Superior temporal gyrus (tissue), 1 donor: ENCODE measurements at regions not wholly inside any gene's neighbourhood (a gene's known extent, or its start where the extent isn't known, plus 50 kb on each side); places are given as distances from the start of the nearest gene placed in this dataset.
"Not testable (repeated sequence)": the region's sequence is repeated elsewhere in the genome, so short reads cannot be mapped to it uniquely, and the experiment has no call there.

Experiments
- DNase-seq: peaks from one replicate; pipeline ENCODE4 v3.0.0-alpha.2; 2016; ENCODE audit errors: extremely low spot score

DNA sequence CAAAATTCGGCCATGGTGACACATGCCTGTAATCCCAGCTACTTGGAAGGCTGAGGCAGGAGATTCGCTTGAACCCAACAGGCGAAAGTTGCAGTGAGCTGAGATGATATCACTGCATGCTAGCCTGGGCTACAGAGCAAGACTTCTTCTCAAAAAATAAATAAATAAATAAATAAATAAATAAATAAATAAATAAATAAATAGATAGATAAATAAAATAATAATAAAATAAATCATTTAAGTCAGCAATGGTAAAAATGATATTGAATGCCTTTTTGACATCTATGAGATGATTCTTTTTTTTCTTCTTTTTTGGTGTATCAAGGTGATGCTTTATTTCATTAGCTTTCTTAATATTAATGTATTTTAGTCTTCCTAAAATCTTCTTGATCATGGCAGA, 221.7 kb upstream of the RXFP2 start:
- DNase-seq, result no peak

- DNase-seq, result no peak
Observed at GRCh38 chr13:31518645-31519044, 220.7 kb upstream of the RXFP2 start.

- DNase-seq, result no peak
Observed at GRCh38 chr13:31521435-31521834, 217.9 kb upstream of the RXFP2 start.

GRCh38 chr13:31522396-31522795, 216.9 kb upstream of the RXFP2 start:
- DNase-seq, result no peak

DNA sequence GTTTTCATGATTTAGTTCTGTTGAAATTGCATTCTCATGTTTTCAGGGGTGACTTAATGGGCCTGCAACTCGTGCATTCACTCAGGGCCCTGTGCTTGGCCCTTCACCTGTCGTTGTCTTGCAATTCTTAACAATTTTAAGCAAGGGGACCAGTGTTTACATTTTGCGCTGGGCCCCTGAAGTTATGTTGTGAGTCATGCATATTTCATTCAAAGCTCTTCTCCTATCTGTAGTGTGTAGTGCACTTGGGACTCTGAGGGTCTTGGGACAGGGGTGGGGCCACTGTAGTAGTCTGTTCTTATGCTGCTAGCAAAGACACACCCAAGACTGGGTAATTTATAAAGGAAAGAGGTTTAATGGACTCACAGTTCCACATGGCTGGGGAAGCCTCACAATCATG, 211.2 kb upstream of the RXFP2 start:
- DNase-seq, result no peak

DNA sequence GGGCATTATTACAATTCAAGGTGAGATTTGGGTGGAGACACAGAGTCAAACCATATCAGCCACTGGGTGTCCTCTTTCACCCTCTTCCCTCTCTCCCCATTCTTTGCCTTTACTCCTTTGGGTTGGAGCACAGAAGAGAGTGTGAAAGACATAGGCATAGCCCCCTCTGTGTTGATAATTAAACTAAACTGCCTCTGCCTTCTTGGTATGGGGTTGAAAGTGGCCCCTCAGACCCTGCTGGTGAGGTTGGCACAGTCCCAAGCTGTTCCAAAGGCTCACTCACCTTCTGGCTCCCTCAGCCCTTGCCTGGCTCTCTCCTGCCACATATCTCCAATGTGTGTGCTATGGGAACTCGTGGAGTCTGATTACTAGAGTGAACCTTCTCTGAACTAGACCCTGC, 210.6 kb upstream of the RXFP2 start:
- DNase-seq, result no peak

- DNase-seq, result no peak
Observed at GRCh38 chr13:31530922-31531321, 208.4 kb upstream of the RXFP2 start.

DNA sequence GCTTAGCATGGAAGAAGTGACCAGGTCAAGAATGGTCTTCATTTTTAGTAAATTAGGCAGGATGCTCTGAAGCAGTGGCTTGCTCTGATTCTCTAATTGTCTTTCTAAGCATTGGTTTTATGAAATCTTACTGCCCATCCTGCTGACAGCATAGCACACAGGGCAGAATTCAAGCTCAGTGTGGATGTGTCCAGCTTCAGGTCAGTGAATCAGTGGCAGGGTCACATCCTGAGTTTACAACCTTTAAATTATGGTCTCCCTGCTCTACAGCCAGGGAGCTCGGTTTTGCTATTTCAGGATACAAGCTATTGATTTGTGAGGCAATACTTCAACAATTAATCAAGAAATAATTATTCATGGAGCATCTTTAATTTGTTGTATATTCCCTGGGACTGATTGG, 202.3 kb upstream of the RXFP2 start:
- no peak for DNase-seq

GRCh38 chr13:31538067-31539042, 201.0 kb upstream of the RXFP2 start:
- no peak for DNase-seq

- no peak for DNase-seq
Observed at GRCh38 chr13:31540281-31540680, 199.0 kb upstream of the RXFP2 start.

DNA sequence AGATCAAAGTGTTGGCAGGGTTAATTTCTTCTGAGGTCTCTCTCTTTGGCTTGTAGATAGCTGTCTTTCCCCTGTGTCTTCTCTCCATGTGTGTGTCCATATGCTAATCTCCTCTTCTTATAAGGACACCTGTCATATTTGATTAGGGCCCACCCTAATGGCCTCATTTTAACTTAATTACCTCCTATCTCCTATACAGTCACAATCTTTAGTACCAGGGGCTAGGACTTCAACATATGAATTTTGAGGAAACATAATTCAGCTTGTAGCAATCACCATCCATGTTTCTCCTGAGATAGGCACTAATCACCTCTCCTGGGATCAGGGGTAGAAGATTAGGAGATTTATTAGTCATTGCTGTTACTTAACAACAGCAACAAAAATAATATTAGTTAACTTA, 196.1 kb upstream of the RXFP2 start:
- DNase-seq, result no peak

DNA sequence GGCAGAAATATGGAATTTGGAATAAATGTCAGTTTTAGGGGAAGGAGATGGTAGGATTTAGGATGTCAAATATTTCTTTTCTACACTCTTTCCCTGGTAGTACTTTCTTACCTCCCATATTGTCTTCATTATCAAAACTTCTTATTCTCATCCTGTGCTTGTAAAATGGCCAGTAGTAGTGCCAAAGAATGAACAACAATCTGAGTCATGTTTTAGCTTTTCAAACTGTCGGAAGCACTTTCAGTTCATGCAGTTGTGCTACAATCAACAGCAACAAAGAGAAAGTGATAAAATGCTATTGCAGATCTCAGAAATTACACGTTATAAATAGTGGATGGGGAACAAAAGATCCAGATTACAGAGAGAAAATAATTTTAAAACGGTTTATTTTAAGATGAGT, 193.7 kb upstream of the RXFP2 start:
- peak; percentile 11 for DNase-seq

- DNase-seq, result no peak
Observed at GRCh38 chr13:31556376-31556775, 182.9 kb upstream of the RXFP2 start.

DNA sequence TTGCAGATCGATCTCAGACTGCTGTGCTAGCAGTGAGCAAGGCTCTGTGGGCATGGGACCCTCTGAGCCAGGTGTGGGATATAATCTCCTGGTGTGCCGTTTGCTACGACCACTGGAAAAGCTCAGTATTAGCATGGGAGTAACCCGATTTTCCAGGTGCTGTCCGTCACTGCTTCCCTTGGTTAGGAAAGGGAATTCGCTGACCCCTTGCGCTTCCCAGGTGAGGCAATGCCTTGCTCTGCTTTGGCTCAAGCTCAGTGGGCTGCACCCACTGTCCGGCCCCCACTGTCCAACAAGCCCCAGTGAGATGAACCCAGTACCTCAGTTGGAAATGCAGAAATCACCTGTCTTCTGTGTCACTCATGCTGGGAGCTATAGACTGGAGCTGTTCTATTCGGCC, 155.1 kb upstream of the RXFP2 start:
- DNase-seq, result not testable (repeated sequence)

- no peak for DNase-seq
Observed at GRCh38 chr13:31587698-31588266, 151.5 kb upstream of the RXFP2 start.

- no peak for DNase-seq
Observed at GRCh38 chr13:31588316-31588715, 151.0 kb upstream of the RXFP2 start.

- DNase-seq, result no peak
Observed at GRCh38 chr13:31588893-31589292, 150.4 kb upstream of the RXFP2 start.

DNA sequence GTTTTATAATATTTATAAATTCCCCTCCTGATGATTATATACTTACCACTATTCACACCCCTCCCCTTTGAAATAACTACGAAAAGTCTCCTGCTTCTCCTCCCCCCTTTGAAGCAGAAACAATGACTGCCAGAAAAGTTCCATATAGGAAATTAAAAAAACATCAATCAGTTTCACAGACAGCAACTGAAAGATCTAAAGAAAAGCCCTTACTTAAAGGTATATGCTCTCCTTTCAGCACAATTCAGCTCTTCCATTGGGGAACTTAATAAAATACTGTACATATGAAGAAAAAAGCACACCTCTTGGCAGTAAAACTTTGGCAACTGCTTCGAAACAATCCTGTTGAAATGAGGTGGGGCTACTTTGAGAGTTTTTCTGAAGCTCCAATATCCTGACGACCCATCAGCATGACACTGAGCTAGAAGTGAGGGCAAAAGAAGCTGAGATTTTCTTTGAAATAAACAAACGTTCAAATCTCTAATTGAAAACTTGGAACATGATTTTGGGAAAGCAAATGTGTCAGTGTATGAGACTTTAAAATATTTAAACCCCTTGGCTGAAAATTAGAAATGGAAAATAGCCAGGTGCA, 147.6 kb upstream of the RXFP2 start:
- no peak for DNase-seq

DNA sequence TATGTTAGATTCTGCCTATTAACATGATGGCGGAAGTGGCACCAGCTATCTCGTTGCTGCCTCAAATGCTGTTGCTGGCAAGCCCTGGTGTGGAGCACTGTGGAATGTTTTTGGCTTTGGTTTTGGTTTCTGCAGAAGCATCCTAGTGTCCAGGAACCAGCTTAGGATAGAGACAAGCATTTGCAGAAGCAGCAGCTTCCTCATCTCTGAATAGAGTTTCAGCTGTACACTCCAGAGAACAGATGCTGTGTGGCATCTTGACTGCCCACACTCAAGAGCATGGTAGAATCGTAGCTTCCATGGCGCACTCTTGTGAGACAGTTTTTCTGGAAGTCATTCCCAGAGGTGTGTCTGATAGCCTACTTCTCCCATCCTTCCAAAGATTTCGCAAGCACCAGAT, 145.3 kb upstream of the RXFP2 start:
- DNase-seq, result peak; percentile 37

DNA sequence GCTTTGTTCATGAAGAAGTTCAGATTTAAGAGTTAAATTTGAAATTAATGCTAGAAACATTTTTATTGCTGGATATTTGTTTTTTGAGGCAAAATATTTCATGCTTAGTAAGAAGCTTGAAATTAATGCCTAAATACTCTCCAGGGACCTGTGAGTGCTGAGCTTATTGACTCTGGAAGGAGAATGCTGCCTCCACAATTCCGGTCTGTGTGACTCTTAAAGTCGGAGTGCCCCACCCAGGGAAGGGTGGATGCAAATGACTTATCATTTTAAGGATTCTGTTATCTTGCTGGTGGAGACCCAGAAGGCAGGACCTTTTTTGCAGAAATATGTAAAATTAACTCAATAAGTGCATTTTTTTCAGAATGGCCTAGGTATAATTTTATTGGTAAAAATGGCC, 143.8 kb upstream of the RXFP2 start:
- DNase-seq, result no peak

GRCh38 chr13:31598990-31599389, 140.3 kb upstream of the RXFP2 start:
- peak; percentile 38 for DNase-seq

DNA sequence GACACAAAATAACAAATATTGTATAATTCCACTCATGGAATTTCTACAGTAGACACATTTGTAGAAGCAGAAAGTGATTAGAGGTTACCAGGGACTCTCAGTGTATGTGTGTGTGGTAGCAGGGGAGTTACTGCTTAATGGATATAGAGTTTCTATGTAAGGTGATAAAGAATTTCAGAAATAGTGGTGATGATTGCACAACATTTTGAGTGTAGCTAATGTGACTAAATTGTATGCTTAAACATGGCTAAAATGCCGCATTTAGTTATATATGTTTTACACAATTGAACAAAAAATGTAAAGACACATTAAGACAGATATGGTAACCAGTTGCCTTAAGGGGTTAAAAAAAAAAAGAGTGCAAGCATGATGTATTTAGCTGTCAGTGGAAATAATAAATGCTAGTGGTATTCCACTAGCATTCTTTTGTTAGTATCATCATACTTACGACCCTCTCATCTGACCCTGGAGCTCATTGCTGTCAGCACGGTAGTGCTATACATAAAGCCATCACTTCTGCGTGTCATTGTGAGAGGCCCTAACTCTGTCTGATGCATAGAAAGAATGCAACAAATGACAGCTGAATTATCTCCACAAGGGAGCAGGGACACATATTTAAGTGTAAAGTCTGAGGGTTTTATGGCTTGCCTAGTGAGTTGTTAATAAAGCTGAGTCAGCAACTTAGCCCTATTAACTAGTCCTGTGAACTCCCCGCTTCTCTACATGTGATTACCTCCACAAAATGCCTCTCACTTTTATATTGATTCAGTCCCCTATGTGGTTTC, 134.1 kb upstream of the RXFP2 start:
- no peak for DNase-seq
